AG10803 (cell line): ENCODE measurements at regions not wholly inside any gene's neighbourhood (a gene's known extent, or its start where the extent isn't known, plus 50 kb on each side); places are given as distances from the start of the nearest gene placed in this dataset.

Source experiments
- DNase-seq: peaks from one replicate; pipeline ENCODE4 v3.0.0; 2010; ENCODE audit warnings: low read depth
- H3K4me3 ChIP-seq: 2 replicates; pipeline ENCODE4 v1.5.1; 2011; ENCODE audit warnings: mild to moderate bottlenecking, low read length, control low read depth
- CTCF ChIP-seq: conservative IDR thresholded peaks from 2 replicates; pipeline ENCODE4 v1.5.1; 2011; ENCODE audit warnings: mild to moderate bottlenecking, low read length, control low read depth, inconsistent platforms

DNA sequence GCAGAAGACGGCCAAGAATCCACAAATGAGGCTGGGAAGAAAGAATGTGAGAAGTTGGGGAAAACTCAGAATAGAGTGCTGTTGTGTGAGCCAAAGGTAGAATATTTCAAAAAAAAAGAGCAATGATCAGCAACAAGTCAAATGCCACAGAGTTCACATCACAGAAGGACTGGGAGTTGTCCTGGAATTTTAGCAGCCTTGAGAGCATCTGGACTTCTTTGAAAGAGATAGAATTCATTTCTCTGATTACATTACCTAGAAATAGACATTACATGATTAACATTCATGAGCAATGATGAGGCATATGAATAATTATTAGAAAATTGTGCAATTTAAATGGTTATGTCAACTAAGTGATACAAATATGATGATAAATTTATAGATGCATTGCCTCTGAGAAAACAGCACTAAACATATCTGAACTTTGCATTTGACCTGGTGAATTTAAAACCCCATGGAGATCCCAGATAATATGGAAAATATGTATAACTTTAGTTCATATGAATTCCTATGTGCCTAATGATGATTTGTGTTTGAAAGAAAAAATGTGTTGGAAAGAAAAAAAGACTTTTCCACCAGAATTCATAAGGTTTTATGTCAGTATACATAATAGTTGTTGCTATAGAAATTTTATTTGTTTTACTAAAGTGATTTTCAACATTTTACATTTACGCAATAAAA, 186.2 kb downstream of the POSTN start:
- DNase-seq: peak; percentile 86
- H3K4me3 ChIP-seq: no peak overlapping the region
- TF ChIP-seq CTCF: no peak

- TF ChIP-seq CTCF: no peak
- no peak overlapping the region for H3K4me3 ChIP-seq
- no peak for DNase-seq
These were observed 188.3 kb downstream of the POSTN start for GRCh38 chr13:37410316-37410715.

DNA sequence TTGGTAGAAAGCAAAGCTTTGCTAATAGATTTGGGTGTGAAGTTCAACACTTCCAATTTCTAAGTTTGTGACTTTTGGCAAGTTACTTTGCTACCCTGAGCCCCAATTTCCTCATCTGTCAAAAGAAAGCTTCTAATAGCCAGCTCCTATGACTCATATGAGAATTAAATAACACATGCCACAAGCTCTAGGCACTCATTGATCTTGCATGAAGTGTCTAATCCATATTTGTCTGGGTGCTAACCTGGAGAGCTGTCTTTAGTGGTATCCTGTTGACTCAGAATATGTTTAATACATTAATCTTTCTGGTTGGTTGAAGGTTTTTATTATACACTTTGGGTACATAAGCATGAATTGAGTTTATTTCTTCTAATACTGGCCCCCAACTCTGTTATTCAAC, 188.8 kb downstream of the POSTN start:
- no peak for TF ChIP-seq CTCF
- DNase-seq: peak; percentile 25
- no peak overlapping the region for H3K4me3 ChIP-seq

DNA sequence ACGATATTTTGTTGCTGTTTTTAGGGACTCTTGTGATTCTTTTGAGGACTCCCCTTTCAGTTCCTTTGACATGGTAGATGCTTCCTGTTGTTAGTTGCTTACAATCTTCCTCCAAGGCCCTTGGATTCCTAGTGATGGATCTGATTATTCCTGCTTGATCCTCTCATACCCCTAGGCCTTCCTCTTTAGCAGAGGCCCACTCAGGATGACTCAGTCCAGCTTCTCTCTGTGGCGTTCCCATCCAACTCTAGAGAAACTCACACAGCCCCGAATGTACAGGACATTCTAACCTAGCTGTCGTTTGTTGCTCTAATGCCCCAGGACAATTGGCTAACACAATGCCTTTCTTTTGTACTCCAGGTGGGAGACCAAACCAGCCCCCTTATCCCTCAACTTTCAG, 191.4 kb downstream of the POSTN start:
- no peak overlapping the region for H3K4me3 ChIP-seq
- no peak for DNase-seq
- TF ChIP-seq CTCF: no peak

DNA sequence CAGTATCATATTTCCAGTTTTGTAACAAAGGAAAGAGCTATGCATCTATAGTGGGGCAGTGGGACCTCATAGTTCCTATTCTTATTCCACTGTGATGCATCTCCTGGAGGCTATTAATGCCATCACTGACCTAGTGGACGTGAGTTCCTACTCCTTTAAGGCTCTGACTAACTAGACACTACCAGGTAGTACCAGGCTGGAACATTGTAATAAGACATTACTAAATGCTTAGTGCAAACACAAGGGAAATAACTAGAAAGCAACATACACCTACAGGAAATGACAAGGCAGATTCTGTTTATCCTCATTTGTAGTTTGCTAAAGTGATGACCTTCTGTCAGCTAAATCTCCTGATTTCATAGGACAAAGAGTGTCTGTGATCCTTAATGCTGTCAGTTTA, 192.5 kb downstream of the POSTN start:
- H3K4me3 ChIP-seq: no peak overlapping the region
- no peak for DNase-seq
- no peak for TF ChIP-seq CTCF

DNA sequence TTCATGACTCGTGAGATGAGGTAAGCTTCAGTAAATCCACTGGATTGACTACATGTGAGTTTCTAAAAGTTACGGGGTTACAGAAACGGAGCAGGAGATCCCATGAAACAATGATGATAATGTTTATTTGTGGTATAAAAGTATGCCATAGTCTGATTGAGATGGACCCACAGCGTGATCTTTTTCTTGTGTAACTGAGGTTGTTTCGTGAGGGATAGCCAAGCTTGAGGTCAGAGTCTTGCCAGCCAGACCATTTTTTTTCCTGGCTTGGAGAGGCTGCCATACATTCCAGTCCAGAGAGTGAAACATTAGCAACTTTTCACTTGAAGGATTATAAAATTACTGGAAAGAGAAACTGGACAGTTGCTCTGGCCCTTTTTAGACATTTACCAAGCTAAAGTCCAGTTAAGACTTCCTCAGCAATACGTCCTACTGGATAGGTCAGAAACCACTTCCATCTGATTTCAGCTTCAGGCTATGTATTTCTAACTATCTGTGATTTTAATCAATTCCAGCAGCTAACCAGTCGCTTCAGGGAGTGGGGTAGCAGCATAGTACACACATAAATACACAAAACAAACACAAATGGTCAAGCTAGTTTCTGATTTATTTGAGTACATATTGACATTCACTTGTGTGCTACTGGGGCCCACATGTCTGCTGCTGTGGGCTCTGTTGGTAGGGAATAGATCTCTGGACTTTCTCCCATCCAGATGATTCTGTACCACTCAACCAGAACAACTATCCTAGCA, 194.6 kb downstream of the POSTN start:
- DNase-seq: peak; percentile 97
- no peak for TF ChIP-seq CTCF

DNA sequence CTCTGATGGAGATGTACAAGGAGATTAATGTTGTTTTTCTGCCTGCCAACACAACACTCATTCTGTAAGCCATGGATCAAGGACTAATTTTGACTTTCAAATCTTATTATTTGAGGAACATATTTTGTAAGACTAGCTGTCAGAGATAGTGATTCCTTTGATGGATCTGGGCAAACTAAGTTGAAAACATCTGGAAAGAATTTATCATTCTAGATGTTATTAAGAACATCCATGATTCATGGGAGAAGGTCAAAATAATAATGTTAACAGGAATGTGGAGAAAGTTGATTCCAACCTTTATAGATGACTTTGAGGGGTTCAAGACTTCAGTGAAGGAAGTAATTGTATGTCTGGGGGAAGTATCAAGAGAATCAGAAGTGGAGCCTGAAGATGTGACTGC, 196.8 kb downstream of the POSTN start:
- TF ChIP-seq CTCF: no peak
- no peak for DNase-seq
- H3K4me3 ChIP-seq: no peak overlapping the region

More for the DNA sequence above, 194.6 kb downstream of the POSTN start:
- H3K4me3 ChIP-seq: no peak overlapping the region
